Stimulated activated CD4-positive, alpha-beta T cell treated with anti-CD3 and anti-CD28 coated beads, Interleukin-1b, Interleukin-23, amount 100 ng/mL, for 4 hours (primary cell): ENCODE measurements at regions not wholly inside any gene's neighbourhood (a gene's known extent, or its start where the extent isn't known, plus 50 kb on each side); places are given as distances from the start of the nearest gene placed in this dataset.
"Not testable (repeated sequence)": the region's sequence is repeated elsewhere in the genome, so short reads cannot be mapped to it uniquely, and the experiment has no call there.

ENCODE experiments used
- DNase-seq, 2 donors: peaks; one replicate each; pipeline ENCODE4 v3.0.0-alpha.2; 2020; ENCODE audit warnings: low read depth in 2 of 2

- DNase-seq = no peak
Observed at GRCh38 chr20:26216025-26216424, 519.4 kb upstream of the ZNF337 start.

GRCh38 chr20:26214991-26215390, 518.3 kb upstream of the ZNF337 start:
- DNase-seq = no peak

GRCh38 chr20:26209171-26209941, 512.7 kb upstream of the ZNF337 start:
- DNase-seq = peak in 1 of 2 donors; percentile 6

- peak in 1 of 2 donors; percentile 32 for DNase-seq
Observed at GRCh38 chr20:26208296-26209091, 511.8 kb upstream of the ZNF337 start.

GRCh38 chr20:26207967-26208295, 511.3 kb upstream of the ZNF337 start:
- DNase-seq = peak in 1 of 2 donors; percentile 15

- DNase-seq = no peak
Observed at GRCh38 chr20:26207237-26207966, 510.7 kb upstream of the ZNF337 start.

DNA sequence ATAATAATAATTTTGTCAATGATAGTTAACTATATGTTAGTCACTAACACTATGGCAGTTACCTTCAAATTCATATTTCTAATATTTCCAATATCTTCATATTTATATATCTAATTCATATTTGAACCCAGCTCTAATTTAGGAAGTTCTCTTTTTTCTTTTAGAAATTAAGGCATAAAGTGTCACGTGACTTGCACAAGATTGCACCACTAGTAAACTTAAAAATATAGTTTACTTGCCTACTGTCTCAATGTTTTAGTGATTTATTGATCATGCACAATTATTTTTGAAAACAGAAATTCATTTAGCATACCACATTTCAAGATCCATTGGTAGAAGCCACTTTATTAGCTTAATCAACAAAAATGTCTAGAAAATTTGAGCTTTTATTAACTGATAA, 508.7 kb upstream of the ZNF337 start:
- no peak for DNase-seq

DNA sequence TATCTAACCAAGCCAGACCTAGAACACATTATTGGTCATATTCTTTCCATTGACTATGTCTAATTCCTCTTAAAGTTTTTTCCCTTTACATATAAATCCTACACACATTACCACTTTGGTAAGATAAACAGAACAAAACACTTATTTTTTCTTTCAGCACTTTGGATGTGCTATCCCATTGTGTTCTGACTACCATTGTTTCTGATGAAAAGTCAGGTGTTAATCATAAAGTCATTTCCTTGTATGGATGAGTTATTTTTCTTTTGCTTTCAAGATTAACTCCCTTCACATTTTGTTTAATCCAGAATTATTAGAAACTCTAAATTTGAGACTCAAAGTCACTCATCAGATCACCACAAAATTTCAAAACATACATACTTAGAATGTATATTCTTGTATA, 504.4 kb upstream of the ZNF337 start:
- not testable (repeated sequence) for DNase-seq

GRCh38 chr20:26187329-26187728, 490.7 kb upstream of the ZNF337 start:
- DNase-seq = not testable (repeated sequence)

DNA sequence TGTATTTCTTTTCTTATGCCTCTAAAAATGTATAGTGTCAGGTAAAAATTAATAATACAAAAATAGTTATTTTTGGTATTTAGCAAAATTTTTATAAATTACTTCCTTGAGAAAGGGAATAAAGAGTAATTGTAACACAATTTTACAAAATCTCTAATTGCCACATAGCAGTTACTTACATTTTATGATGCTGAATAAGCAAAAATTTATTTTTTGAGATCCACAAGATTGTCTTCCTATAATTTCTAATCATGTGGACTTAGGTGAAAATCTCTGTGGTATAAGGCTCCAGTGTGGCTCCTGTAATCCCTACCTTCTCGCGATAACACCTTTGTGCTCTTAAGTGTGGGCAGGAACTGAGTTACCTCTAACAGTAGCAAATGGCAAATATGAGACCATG, 487.1 kb upstream of the ZNF337 start:
- DNase-seq = not testable (repeated sequence)

- not testable (repeated sequence) for DNase-seq
Observed at GRCh38 chr20:26181364-26181763, 484.7 kb upstream of the ZNF337 start.

DNA sequence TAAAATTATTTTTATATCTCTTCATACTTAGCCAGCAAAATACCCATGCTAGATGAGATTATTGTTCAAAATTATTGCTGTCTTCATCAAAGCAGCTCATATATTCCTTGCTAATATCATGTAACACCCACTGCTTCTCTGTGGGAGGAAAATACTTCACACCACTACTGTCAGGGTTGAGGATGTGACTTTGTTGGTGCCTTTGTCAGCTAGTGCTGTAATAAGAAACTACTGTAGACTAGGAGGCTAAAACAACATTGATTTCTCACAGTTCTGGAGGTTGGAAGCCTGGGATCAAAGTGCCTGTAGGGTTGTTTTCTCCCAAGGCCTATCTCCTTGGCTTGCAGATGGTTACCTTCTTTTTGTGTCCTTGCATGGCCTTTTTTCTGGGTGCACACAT, 475.2 kb upstream of the ZNF337 start:
- not testable (repeated sequence) for DNase-seq

DNA sequence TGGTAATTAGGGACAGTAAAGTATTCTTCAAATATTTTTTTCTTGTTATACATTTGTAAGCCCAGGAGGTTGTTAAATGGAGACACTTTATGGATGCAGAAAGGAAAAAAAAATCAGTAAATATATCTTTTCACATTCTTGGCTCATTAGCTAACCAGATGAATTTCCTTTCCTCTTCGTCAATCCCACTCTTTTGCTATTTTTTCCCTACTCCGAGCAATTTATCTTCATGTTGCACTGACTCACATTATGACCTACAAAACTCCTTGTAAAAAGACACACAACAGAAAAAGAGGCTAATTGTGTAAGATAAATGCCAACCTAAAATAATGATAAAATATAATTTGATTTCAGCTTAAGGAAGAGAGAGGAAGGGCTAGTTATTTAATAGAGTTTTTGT, 472.9 kb upstream of the ZNF337 start:
- no peak for DNase-seq

GRCh38 chr20:26167499-26167898, 470.8 kb upstream of the ZNF337 start:
- no peak for DNase-seq

GRCh38 chr20:26163890-26164289, 467.2 kb upstream of the ZNF337 start:
- no peak for DNase-seq

GRCh38 chr20:26163151-26163550, 466.5 kb upstream of the ZNF337 start:
- not testable (repeated sequence) for DNase-seq

DNA sequence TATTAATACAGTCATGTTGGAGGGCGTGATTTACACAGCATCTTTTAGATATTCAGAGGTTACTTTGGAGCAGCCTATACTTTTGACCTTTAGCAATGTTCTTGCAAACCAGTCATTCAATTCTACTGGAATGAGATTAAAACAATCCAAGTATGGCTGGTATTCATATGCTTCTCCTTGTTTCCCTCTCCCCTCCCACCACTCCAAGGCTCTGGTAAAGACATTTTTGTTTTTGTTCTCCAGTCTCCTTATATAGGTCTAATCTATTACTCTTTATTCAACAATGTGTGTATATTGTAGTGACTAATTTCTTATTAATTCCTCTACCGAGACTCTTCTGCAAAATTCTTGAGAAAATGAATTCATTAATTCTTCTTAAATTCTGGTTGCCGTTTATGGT, 465.1 kb upstream of the ZNF337 start:
- DNase-seq = not testable (repeated sequence)

DNA sequence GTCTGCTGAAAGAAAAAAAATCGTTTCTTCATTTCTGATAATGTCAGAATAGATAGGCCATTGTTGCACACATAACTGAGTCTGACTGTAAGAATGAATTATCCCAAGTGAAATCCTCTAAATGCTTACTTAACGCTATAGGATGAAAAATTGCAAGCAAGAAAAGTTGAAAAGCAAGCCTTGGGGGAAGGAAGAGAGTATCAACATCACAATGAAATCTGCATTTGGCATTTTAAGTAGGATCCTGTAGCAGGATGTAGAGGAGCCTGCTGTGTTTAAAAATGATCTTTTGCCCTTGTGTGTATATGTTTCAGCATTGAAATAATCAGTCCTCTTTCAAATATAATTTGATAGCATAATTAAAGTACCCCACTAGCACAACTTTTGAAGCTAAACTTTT, 464.3 kb upstream of the ZNF337 start:
- not testable (repeated sequence) for DNase-seq

- no peak for DNase-seq
Observed at GRCh38 chr20:26154224-26154623, 457.6 kb upstream of the ZNF337 start.

GRCh38 chr20:26135325-26136110, 438.9 kb upstream of the ZNF337 start:
- no peak for DNase-seq

- DNase-seq = no peak
Observed at GRCh38 chr20:26134606-26135005, 438.0 kb upstream of the ZNF337 start.

GRCh38 chr20:26133794-26134193, 437.1 kb upstream of the ZNF337 start:
- not testable (repeated sequence) for DNase-seq
